ENCODE measurements at regions not wholly inside any gene's neighbourhood (a gene's known extent, or its start where the extent isn't known, plus 50 kb on each side); places are given as distances from the start of the nearest gene placed in this dataset.

- no peak for FAIRE-seq
- Histone ChIP-seq H3K36me3 (ENCODE audit: control insufficient read depth in 2 of 2, extremely low read depth in 1 of 2, insufficient read depth in 2 of 2, low read length in 2 of 2) (no peaks in the 10 kb centered on the region), H3K9me3 (replicated peaks; ENCODE audit: control insufficient read depth, insufficient read depth, low read length) (no peaks in the 10 kb centered on the region), H3K9ac (replicated peaks; ENCODE audit: extremely low read depth, insufficient read depth, low read length) (no peak overlapping the region), H3K9me1 (replicated peaks; ENCODE audit: control insufficient read depth, extremely low read depth, insufficient read depth, low read length) (no peaks in the 10 kb centered on the region), H3K79me2 (ENCODE audit: control insufficient read depth, insufficient read depth, low read length) (no peaks in the 10 kb centered on the region), H3K4me2 (ENCODE audit: insufficient read depth, low read length) (no peak overlapping the region), H4K20me1 (replicated peaks; ENCODE audit: control insufficient read depth, extremely low read depth, insufficient read depth, low read length) (no peaks in the 10 kb centered on the region), H3K4me3 (replicated peaks in 1 of 3; ENCODE audit: insufficient read depth in 1 of 3, low read depth in 1 of 3, low read length in 3 of 3) (no peak overlapping the region), H3K4me1 (ENCODE audit: control insufficient read depth, extremely low read depth, insufficient read depth, low read length) (no peaks in the 10 kb centered on the region), H3K27me3 (ENCODE audit: control insufficient read depth in 2 of 2, insufficient read depth in 2 of 2, low read length in 2 of 2) (no peaks in the 10 kb centered on the region), H2AFZ (ENCODE audit: low read depth, low read length) (no peak overlapping the region), H3K27ac (ENCODE audit: insufficient read depth, low read depth, low read length) (no peak overlapping the region)
- dilution Hi-C loops (cut with MboI; ENCODE audit: extremely low pct_ligation_motif_present, low sequenced_read_pairs) (no loop called here), intact Hi-C loops (cut with micrococcal nuclease) (no loop called here)
- ChIA-PET CTCF (no interaction called here), POLR2A (no interaction called here)
- DNase-seq (ENCODE audit: low read depth, low spot score), result no peak
- BruUV-seq (replicated peaks), result no TSS peak
- TF ChIP-seq FOS (IDR thresholded peaks at IDR 0.05; ENCODE audit: borderline replicate concordance, insufficient read depth, low read length), result no peak
Measured at GRCh38 chr14:46279327-46279726, 372.3 kb downstream of the RPL10L start.

GRCh38 chr14:46259536-46259935, 392.0 kb downstream of the RPL10L start:
- Histone ChIP-seq H2AFZ (ENCODE audit: low read depth, low read length) (no peak overlapping the region), H3K9me3 (replicated peaks; ENCODE audit: control insufficient read depth, insufficient read depth, low read length) (no peaks in the 10 kb centered on the region), H3K4me3 (replicated peaks in 1 of 3; ENCODE audit: insufficient read depth in 1 of 3, low read depth in 1 of 3, low read length in 3 of 3) (no peak overlapping the region), H3K4me1 (ENCODE audit: control insufficient read depth, extremely low read depth, insufficient read depth, low read length) (no peaks in the 10 kb centered on the region), H3K27ac (ENCODE audit: insufficient read depth, low read depth, low read length) (no peak overlapping the region), H3K36me3 (ENCODE audit: control insufficient read depth in 2 of 2, extremely low read depth in 1 of 2, insufficient read depth in 2 of 2, low read length in 2 of 2) (no peaks in the 10 kb centered on the region), H3K79me2 (ENCODE audit: control insufficient read depth, insufficient read depth, low read length) (no peaks in the 10 kb centered on the region), H3K9me1 (replicated peaks; ENCODE audit: control insufficient read depth, extremely low read depth, insufficient read depth, low read length) (no peaks in the 10 kb centered on the region), H4K20me1 (replicated peaks; ENCODE audit: control insufficient read depth, extremely low read depth, insufficient read depth, low read length) (no peaks in the 10 kb centered on the region), H3K27me3 (ENCODE audit: control insufficient read depth in 2 of 2, insufficient read depth in 2 of 2, low read length in 2 of 2) (no peaks in the 10 kb centered on the region), H3K9ac (replicated peaks; ENCODE audit: extremely low read depth, insufficient read depth, low read length) (no peak overlapping the region), H3K4me2 (ENCODE audit: insufficient read depth, low read length) (no peak overlapping the region)
- CTCF ChIA-PET, result interaction anchor here (1.5 kb wide), 1 partner anchor 9 kb away, joined by 7 read pairs; no protein-coding TSS in a partner anchor
- TF ChIP-seq GATA2 (IDR thresholded peaks at IDR 0.05; ENCODE audit: insufficient read depth, insufficient read length, low read depth, low read length), result no peak
- TF ChIP-seq MAX (IDR thresholded peaks at IDR 0.05; ENCODE audit: insufficient read depth, insufficient read length), result no peak
- no peak for TF ChIP-seq POLR2A (IDR thresholded peaks at IDR 0.05; ENCODE audit: low read depth, low read length)
- TF ChIP-seq CTCF (IDR thresholded peaks at IDR 0.05; ENCODE audit: extremely low read depth in 1 of 2, insufficient read depth in 1 of 2, low read depth in 1 of 2, low read length in 2 of 2), result no peak
- no peak for TF ChIP-seq FOS (IDR thresholded peaks at IDR 0.05; ENCODE audit: borderline replicate concordance, insufficient read depth, low read length)
- no peak for TF ChIP-seq MYC (IDR thresholded peaks at IDR 0.05; ENCODE audit: low read depth, low read length)
- TF ChIP-seq POLR2AphosphoS5 (IDR thresholded peaks at IDR 0.05; ENCODE audit: insufficient read depth, low read depth, low read length), result no peak
- TF ChIP-seq EZH2 (IDR thresholded peaks at IDR 0.05; ENCODE audit: borderline replicate concordance, low read depth, low read length, severe bottlenecking), result no peak
- TF ChIP-seq JUN (IDR thresholded peaks at IDR 0.05; ENCODE audit: borderline replicate concordance, insufficient read depth, insufficient read length, low read depth), result no peak
- dilution Hi-C loops (cut with MboI; ENCODE audit: extremely low pct_ligation_motif_present, low sequenced_read_pairs), result no loop called here
- intact Hi-C loops (cut with micrococcal nuclease), result no loop called here
- BruUV-seq (replicated peaks), result no TSS peak
- no peak for DNase-seq (ENCODE audit: low read depth, low spot score)
- no peak for FAIRE-seq
- POLR2A ChIA-PET, result no interaction called here
